ENCODE measurements at regions not wholly inside any gene's neighbourhood (a gene's known extent, or its start where the extent isn't known, plus 50 kb on each side); places are given as distances from the start of the nearest gene placed in this dataset.

- DNase-seq (ENCODE audit: low read depth in 4 of 4, low spot score in 1 of 4) = no peak
Observed at GRCh38 chr1:30437059-30437576, 286.3 kb downstream of the MATN1 start.

DNA sequence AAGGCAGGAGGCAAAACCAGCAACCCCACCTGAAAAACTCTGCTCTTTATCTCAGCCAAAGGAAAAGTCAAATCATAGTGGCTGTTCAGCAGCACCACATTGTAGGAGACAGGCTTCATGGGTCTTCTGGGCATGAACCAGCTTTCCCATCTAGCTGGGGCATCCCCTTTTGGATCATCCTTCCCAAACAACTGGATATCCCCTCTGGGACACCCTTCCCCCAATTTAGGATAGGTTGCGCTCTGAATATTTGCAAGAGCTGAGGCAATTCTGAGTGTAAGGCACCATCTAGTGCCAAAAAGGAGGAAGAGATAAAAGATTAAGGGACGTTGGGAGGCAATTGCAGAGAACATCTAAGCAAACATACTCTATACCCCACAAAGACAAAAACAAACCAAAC, 295.8 kb downstream of the MATN1 start:
- no peak for DNase-seq (ENCODE audit: low read depth in 4 of 4, low spot score in 1 of 4)

DNA sequence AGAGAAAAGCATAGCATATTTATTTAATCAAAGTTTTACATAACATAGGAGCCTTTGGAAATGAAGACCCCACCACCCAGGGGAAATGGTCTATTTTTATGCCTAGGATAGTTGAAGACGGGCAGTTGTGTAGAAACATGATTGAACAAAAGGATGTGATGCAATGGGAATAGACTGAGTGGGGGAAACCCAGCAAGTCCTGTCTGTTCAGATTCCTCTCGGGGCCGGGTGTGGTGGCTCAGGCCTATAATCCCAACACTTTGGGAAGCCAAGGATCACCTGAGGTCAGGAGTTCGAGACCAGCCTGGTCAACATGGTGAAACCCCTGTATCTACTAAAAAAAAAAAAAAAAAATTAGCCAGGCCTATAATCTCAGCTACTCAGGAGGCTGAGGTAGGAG, 298.3 kb downstream of the MATN1 start:
- no peak for DNase-seq (ENCODE audit: low read depth in 4 of 4, low spot score in 1 of 4)

DNA sequence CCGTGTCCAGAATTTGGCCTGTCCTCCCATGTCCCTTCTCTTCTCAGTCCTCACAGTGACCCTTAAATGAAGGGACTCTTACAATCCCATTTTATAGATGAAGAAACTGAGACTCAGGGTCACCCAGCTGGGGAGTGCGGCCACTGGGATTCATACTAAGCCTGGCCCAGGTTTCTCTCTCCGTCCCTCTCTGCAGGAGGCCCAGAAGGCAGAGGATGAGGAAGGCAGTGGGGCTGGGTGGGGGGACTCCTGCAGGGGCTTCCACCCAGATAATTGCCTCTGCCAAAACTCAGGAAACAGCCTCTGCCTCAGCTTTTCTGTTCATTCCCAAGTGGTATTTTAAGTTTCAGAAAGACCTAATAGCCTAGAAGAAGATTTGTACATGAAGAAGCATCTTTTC, 299.8 kb downstream of the MATN1 start:
- no peak for DNase-seq (ENCODE audit: low read depth in 4 of 4, low spot score in 1 of 4)

GRCh38 chr1:30422251-30422650, 301.1 kb downstream of the MATN1 start:
- DNase-seq (ENCODE audit: low read depth in 4 of 4, low spot score in 1 of 4) = no peak

GRCh38 chr1:30420519-30421050, 302.8 kb downstream of the MATN1 start:
- DNase-seq (ENCODE audit: low read depth in 4 of 4, low spot score in 1 of 4) = no peak

- DNase-seq (ENCODE audit: low read depth in 4 of 4, low spot score in 1 of 4) = no peak
Observed at GRCh38 chr1:30419831-30420230, 303.6 kb downstream of the MATN1 start.

GRCh38 chr1:30418939-30419720, 304.3 kb downstream of the MATN1 start:
- no peak for DNase-seq (ENCODE audit: low read depth in 4 of 4, low spot score in 1 of 4)

GRCh38 chr1:30418061-30418938, 305.1 kb downstream of the MATN1 start:
- DNase-seq (ENCODE audit: low read depth in 4 of 4, low spot score in 1 of 4) = no peak

- DNase-seq (ENCODE audit: low read depth in 4 of 4, low spot score in 1 of 4) = no peak
Observed at GRCh38 chr1:30417701-30418046, 305.7 kb downstream of the MATN1 start.

DNA sequence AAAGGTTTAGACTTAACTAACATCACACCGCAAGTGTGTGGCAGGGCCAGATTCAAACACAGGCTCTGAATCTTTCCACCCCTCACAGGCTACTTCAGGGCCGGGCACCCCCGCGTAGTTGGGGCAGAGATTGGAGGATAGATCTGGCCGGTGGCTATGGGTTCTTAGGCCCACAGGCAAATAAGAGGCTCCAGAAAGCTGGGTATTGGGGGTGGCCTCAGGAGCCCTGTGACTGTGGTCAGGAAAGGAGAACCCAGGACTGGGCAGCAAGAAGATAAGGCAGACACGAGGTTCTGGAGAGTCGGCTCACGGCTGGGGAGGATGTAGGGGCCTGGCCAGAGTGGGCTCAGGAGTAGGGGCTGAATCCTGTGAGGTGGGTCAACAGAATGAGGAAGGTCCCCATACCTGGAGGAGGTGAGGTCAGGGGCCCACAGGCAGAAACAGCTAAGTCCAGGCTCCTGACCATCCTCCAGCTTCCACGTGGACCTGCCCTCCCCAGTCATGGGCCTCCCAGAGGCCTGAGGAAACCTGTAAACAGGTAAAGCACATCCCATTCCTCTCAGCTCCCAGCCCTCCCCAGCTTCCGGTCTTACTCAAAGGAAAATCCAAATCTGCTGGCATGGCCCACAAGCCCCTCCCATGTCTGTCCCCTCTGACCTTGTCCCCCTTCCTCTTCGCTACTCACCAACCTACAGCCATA, 306.2 kb downstream of the MATN1 start:
- DNase-seq (ENCODE audit: low read depth in 4 of 4, low spot score in 1 of 4) = no peak

DNA sequence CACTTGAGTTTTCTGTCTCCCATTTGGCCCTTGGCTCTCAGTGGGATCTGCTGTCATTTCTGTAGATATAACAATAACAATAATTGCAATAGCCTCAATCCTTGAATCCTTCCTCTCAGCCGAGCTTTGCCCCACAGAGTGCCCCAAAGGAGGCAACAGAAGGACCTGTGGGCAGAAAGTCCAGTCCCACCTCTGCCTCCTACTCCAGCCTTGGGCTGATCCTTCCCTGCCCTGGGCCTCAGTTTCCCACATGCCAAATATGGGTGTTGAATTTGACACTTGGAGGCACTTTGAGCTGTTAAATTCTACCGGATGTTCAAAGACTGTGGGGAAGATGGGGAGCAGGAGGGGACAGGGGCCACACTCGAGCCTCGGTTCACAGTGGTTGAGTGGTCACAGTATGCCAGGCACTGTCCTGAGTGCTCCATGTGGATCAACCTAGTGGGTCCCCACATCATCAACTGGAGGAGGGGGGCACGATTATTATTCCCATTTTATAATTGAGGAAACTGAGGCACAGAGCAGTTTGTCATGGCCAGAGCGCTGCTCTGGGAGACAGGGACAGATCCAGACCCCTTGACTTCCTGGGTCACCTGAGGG, 307.1 kb downstream of the MATN1 start:
- DNase-seq (ENCODE audit: low read depth in 4 of 4, low spot score in 1 of 4) = no peak

DNA sequence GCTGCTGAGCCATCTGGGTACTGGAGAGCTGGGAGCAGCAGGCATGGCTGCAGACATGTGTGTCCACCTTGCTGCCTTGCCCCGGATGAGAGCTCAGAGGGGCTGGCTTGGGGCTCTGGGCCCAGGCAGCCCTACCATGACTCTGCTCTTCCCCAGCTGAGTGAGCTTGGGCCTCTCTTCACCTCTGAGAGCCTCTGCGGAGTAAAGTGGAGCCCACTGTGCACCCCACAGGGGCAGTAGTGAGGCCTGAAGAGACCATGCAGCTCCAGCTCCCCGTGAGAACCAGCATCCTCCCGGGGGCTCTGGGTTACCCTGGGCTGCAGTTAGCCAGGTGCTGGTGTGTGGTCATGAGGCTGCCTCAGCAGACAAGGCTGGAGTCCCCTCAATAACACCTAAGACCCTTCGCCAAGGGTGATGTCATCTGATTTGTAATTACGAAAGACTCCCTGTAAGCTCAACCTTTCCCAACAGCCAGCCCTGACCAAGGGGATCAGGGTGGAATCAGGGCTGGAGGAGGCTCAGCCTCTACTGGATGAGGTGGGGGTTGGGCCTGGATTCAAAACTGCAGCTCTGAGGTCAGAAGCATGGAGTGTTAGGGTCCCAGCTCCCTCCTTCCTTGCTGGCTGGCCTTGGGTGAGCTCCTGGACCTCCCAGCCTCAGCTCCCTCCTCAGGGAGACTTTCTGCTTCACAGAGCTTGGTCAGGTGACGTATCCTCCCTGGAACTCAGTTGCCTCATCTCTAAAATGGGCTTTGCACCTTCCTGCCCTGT, 308.0 kb downstream of the MATN1 start:
- no peak for DNase-seq (ENCODE audit: low read depth in 4 of 4, low spot score in 1 of 4)

DNA sequence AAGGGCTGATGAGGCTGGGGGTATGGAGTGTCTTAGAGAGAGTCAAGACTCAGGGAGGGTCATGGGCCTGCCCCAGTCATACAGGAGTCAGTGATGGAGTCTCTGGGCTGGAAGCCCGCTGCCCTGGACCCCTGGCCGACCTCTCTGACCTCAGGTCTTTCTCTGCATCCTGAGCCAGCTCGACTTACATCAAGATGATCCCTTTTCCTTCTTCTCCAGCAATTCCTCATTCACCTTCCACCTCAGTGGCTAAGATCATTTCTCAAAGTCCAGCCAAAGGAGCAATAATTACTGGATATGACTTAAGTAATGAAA, 308.6 kb downstream of the MATN1 start:
- DNase-seq (ENCODE audit: low read depth in 4 of 4, low spot score in 1 of 4) = no peak

DNA sequence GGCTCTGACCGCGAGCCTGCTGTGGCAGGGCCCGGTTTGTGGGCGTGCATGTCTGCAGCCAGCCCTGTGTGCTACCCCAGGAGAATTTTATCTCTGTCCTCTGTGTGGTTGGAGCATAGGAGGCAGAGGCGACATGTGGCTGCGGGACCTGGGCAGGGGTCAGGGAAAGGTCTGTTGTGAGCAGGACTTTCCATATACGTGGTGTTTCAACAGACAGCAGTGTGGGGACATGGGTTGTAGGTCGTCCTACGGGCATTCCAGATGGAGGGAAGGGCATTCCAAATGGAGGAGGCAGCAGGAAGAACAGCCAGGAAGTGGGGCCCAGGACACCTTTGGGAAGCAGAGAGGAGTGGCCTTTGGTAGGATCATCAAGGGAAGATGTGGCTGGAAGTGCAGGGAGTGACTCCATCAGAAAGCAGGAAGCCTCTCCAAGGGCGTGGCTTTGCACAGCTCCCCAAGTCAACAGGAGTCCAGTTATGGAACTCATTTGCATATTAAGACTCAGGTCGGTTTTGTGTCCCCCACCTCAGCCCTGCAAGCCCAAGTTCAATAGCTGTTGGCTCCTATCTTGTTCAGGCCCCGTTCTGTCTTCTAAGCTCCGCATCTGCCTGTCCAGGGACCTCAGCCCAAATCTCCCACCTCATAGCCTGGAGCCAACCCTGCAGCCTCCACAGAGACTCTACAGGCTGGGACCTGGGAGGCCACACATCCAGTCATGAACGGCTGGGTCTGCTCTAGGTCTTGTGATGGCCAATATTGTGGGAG, 309.1 kb downstream of the MATN1 start:
- DNase-seq (ENCODE audit: low read depth in 4 of 4, low spot score in 1 of 4) = no peak

DNA sequence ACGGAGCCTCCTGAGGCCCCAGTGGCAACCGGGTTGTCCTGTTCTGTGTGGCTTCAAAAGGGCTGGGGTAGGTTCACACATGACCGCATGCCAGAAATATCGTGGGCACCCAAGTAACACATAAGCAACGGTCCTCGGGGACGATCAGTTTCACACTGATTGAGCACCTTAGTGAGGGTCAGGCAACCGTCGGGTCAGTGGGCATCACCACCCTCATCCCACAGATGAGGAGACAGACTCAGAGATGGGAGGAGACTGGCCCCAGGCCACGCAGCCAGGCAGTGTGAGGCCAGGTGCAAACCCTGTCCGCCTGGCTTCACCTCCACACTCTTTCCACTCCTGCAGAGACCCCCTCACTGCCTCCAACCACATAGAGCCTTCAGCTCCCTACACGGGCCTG, 309.8 kb downstream of the MATN1 start:
- no peak for DNase-seq (ENCODE audit: low read depth in 4 of 4, low spot score in 1 of 4)

DNA sequence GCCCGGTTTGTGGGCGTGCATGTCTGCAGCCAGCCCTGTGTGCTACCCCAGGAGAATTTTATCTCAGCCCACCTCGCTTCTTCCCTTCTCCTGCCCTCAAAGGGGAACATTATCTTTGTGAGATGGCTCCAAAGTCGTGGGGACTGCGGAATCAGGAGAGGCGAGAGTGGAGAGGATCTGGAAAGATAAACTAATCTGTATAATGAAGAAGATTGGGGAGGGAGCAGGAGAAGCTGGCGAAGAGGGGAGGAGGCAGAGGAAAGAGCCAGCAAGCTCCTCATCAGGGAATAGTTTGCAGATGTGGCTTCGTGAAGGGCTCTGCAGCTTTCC, 310.3 kb downstream of the MATN1 start:
- no peak for DNase-seq (ENCODE audit: low read depth in 4 of 4, low spot score in 1 of 4)

DNA sequence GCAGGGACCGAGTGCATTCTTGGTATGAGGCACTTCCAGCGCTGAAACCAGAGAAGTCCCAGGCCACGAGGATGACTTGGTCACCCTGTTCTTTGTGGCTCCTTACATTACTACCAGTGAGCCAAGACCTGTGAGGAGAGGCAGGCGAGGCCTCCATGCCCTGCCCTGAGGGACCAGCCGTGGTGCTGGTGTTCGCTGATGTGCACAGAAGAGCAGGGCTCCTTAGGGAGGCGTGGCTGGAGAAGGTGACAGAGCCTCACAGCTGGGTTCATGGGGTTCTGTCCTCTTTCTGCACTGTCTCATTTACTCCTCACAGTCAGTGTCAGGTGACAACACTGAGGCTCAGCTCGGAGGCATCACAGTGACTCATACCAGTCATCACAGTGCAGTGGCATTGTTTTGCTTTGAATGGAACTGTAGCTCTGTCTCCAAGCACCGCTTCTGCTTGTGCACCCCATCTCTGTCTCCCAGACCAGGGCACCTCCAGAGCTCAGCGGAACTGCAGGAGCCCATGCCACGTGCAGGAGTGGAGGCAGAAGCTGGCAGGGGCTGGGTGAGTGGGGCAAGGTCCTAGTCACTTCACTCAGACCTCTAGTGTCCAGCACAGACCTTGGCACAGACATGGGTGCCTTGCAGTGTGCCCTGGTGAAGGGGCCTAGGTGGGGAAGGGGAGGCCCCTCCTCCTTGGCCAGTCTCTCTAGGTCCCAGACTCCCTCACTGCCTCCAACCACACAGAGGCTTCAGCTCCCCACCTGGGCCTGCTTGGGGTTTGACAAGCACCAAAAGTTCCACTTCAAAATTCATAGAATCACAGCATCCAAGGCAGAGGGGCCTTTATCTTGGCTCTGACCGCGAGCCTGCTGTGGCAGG, 310.9 kb downstream of the MATN1 start:
- no peak for DNase-seq (ENCODE audit: low read depth in 4 of 4, low spot score in 1 of 4)

DNA sequence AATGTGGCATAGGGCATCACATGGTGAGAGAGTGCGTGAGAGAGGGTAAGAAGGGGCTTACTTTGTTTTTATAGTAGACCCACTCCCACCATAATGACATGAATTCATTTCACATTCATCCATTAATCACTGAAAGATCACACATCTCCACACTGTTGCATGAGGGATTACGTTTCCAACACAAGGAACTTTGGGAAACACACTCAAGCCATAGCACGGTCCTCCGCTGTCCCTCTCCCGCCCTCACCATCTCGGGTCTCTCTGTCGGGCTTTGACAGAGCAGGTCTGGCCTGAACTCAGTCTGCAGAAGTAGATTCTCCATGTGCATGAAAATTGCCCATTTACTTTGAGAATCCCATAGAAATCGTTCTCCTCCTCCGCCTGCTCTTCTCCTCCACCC, 312.2 kb downstream of the MATN1 start:
- DNase-seq (ENCODE audit: low read depth in 4 of 4, low spot score in 1 of 4) = no peak

Data from stimulated activated CD4-positive, alpha-beta T cell treated with anti-CD3 and anti-CD28 coated beads, Interleukin-1b, Interleukin-23, amount 100 ng/mL, for 24 hours (primary cell).